Glomerular visceral epithelial cell (primary cell): ENCODE measurements at regions not wholly inside any gene's neighbourhood (a gene's known extent, or its start where the extent isn't known, plus 50 kb on each side); places are given as distances from the start of the nearest gene placed in this dataset.

Source experiments
- DNase-seq: peaks from one replicate; pipeline ENCODE4 v3.0.0-alpha.2; 2016; ENCODE audit errors: extremely low spot score

GRCh38 chr10:131650771-131651673, 249.8 kb upstream of the PPP2R2D start:
- no peak for DNase-seq

GRCh38 chr10:131651674-131652437, 249.0 kb upstream of the PPP2R2D start:
- no peak for DNase-seq

GRCh38 chr10:131652438-131653139, 248.2 kb upstream of the PPP2R2D start:
- no peak for DNase-seq

- DNase-seq: no peak
Measured at GRCh38 chr10:131653140-131653539, 247.7 kb upstream of the PPP2R2D start.

GRCh38 chr10:131653554-131654470, 247.0 kb upstream of the PPP2R2D start:
- DNase-seq: no peak

- DNase-seq: no peak
Measured at GRCh38 chr10:131654471-131655087, 246.2 kb upstream of the PPP2R2D start.

GRCh38 chr10:131655101-131655849, 245.5 kb upstream of the PPP2R2D start:
- no peak for DNase-seq

- no peak for DNase-seq
Measured at GRCh38 chr10:131656009-131656408, 244.8 kb upstream of the PPP2R2D start.

GRCh38 chr10:131656431-131656841, 244.4 kb upstream of the PPP2R2D start:
- no peak for DNase-seq

- DNase-seq: no peak
Measured at GRCh38 chr10:131657318-131657984, 243.4 kb upstream of the PPP2R2D start.

GRCh38 chr10:131657985-131658330, 242.8 kb upstream of the PPP2R2D start:
- DNase-seq: no peak

GRCh38 chr10:131658476-131659110, 242.2 kb upstream of the PPP2R2D start:
- no peak for DNase-seq

- no peak for DNase-seq
Measured at GRCh38 chr10:131660427-131660826, 240.4 kb upstream of the PPP2R2D start.

GRCh38 chr10:131662851-131663250, 238.0 kb upstream of the PPP2R2D start:
- no peak for DNase-seq

GRCh38 chr10:131663351-131663750, 237.5 kb upstream of the PPP2R2D start:
- DNase-seq: no peak

GRCh38 chr10:131666091-131666490, 234.7 kb upstream of the PPP2R2D start:
- DNase-seq: no peak

GRCh38 chr10:131667047-131667446, 233.8 kb upstream of the PPP2R2D start:
- DNase-seq: no peak

- DNase-seq: no peak
Measured at GRCh38 chr10:131667561-131667960, 233.2 kb upstream of the PPP2R2D start.

- DNase-seq: no peak
Measured at GRCh38 chr10:131668903-131669302, 231.9 kb upstream of the PPP2R2D start.
